ENCODE measurements at regions not wholly inside any gene's neighbourhood (a gene's known extent, or its start where the extent isn't known, plus 50 kb on each side); places are given as distances from the start of the nearest gene placed in this dataset.
"Not testable (repeated sequence)": the region's sequence is repeated elsewhere in the genome, so short reads cannot be mapped to it uniquely, and the experiment has no call there.

GRCh38 chr16:76125871-76126270, 151.3 kb upstream of the CNTNAP4 start:
- no peak for DNase-seq (ENCODE audit: low spot score)

GRCh38 chr16:76138056-76138455, 139.1 kb upstream of the CNTNAP4 start:
- intact Hi-C loops (cut with micrococcal nuclease; ENCODE audit: unreplicated experiment); H3K79me2 ChIP-seq (ENCODE audit: insufficient read depth, low read depth, low read length); POLR2A ChIA-PET: not testable (repeated sequence)

More at GRCh38 chr16:76125871-76126270, 151.3 kb upstream of the CNTNAP4 start:
- BruUV-seq (replicated peaks): no TSS peak
- no peaks in the 10 kb centered on the region for H3K36me3 ChIP-seq (ENCODE audit: insufficient read depth, low read length)
- no peak overlapping the region for H3K4me3 ChIP-seq (ENCODE audit: low read depth, low read length, poor library complexity, severe bottlenecking)
- H4K20me1 ChIP-seq (ENCODE audit: insufficient read depth, low read length): no peaks in the 10 kb centered on the region
- H3K9me2 ChIP-seq (ENCODE audit: insufficient read depth, low read length): no peaks in the 10 kb centered on the region
- no peaks in the 10 kb centered on the region for H3K9me3 ChIP-seq (ENCODE audit: low read length)
- intact Hi-C loops (cut with micrococcal nuclease; ENCODE audit: unreplicated experiment): no loop called here
- no peaks in the 10 kb centered on the region for H3K4me1 ChIP-seq (ENCODE audit: insufficient read depth, low read length, poor library complexity, severe bottlenecking)
- no peak overlapping the region for H3K27ac ChIP-seq (ENCODE audit: low read depth, low read length, poor library complexity, severe bottlenecking)
- POLR2A ChIA-PET: interaction anchor here (0.6 kb wide), 1 partner anchor 419 kb away, joined by 5 read pairs; no protein-coding TSS in a partner anchor
- H3K79me2 ChIP-seq (ENCODE audit: insufficient read depth, low read depth, low read length): no peaks in the 10 kb centered on the region
- no peak overlapping the region for H2AFZ ChIP-seq (ENCODE audit: low read length)
- no peak overlapping the region for H3K4me2 ChIP-seq (ENCODE audit: low read length)
- TF ChIP-seq CTCF (conservative IDR thresholded peaks at IDR 0.05; ENCODE audit: low read length) (no peak), EZH2phosphoT487 (IDR thresholded peaks at IDR 0.05; ENCODE audit: borderline replicate concordance, low read depth, low read length) (no peak)
- CTCF ChIA-PET (ENCODE audit: unreplicated experiment): no interaction called here

GRCh38 chr16:76157629-76158028, 119.6 kb upstream of the CNTNAP4 start:
- no peaks in the 10 kb centered on the region for H3K9me3 ChIP-seq (ENCODE audit: low read length)
- POLR2A ChIA-PET: interaction anchor here (0.7 to 1.1 kb wide), 2 partner anchors 9 to 651 kb away, joined by 3 read pairs; no protein-coding TSS in a partner anchor
- BruUV-seq (replicated peaks): no TSS peak
- intact Hi-C loops (cut with micrococcal nuclease; ENCODE audit: unreplicated experiment): no loop called here
- no peak overlapping the region for H3K4me2 ChIP-seq (ENCODE audit: low read length)
- H4K20me1 ChIP-seq (ENCODE audit: insufficient read depth, low read length): no peaks in the 10 kb centered on the region
- no peaks in the 10 kb centered on the region for H3K9me2 ChIP-seq (ENCODE audit: insufficient read depth, low read length)
- no peak overlapping the region for H3K4me3 ChIP-seq (ENCODE audit: low read depth, low read length, poor library complexity, severe bottlenecking)
- no peaks in the 10 kb centered on the region for H3K4me1 ChIP-seq (ENCODE audit: insufficient read depth, low read length, poor library complexity, severe bottlenecking)
- CTCF ChIA-PET (ENCODE audit: unreplicated experiment): no interaction called here
- no peaks in the 10 kb centered on the region for H3K79me2 ChIP-seq (ENCODE audit: insufficient read depth, low read depth, low read length)
- DNase-seq (ENCODE audit: low spot score): no peak
- no peak overlapping the region for H2AFZ ChIP-seq (ENCODE audit: low read length)
- H3K36me3 ChIP-seq (ENCODE audit: insufficient read depth, low read length): no peaks in the 10 kb centered on the region
- H3K27ac ChIP-seq (ENCODE audit: low read depth, low read length, poor library complexity, severe bottlenecking): no peak overlapping the region
- TF ChIP-seq EZH2phosphoT487 (IDR thresholded peaks at IDR 0.05; ENCODE audit: borderline replicate concordance, low read depth, low read length) (no peak), CTCF (conservative IDR thresholded peaks at IDR 0.05; ENCODE audit: low read length) (no peak)

More at GRCh38 chr16:76138056-76138455, 139.1 kb upstream of the CNTNAP4 start:
- H3K36me3 ChIP-seq (ENCODE audit: insufficient read depth, low read length); H3K4me1 ChIP-seq (ENCODE audit: insufficient read depth, low read length, poor library complexity, severe bottlenecking); DNase-seq (ENCODE audit: low spot score); H2AFZ ChIP-seq (ENCODE audit: low read length); H4K20me1 ChIP-seq (ENCODE audit: insufficient read depth, low read length); H3K4me2 ChIP-seq (ENCODE audit: low read length); H3K27ac ChIP-seq (ENCODE audit: low read depth, low read length, poor library complexity, severe bottlenecking); H3K9me3 ChIP-seq (ENCODE audit: low read length); H3K9me2 ChIP-seq (ENCODE audit: insufficient read depth, low read length); CTCF ChIA-PET (ENCODE audit: unreplicated experiment); BruUV-seq (replicated peaks); H3K4me3 ChIP-seq (ENCODE audit: low read depth, low read length, poor library complexity, severe bottlenecking): not testable (repeated sequence)
